SHP77 treated with DMSO at 0.1 percent for 48 hours (cell line): ENCODE measurements at regions not wholly inside any gene's neighbourhood (a gene's known extent, or its start where the extent isn't known, plus 50 kb on each side); places are given as distances from the start of the nearest gene placed in this dataset.
"Not testable (repeated sequence)": the region's sequence is repeated elsewhere in the genome, so short reads cannot be mapped to it uniquely, and the experiment has no call there.

Experiments
- DNase-seq: peaks from one replicate; lab custom pipeline; 2025; lab: John Stamatoyannopoulos, UW

- DNase-seq, result no peak
Measured at GRCh38 chr5:124963236-124963919, 216.9 kb upstream of the ZNF608 start.

GRCh38 chr5:124966741-124967140 lies 220.3 kb upstream of the ZNF608 start:
- not testable (repeated sequence) for DNase-seq

GRCh38 chr5:124970381-124970780 lies 223.9 kb upstream of the ZNF608 start:
- not testable (repeated sequence) for DNase-seq

GRCh38 chr5:124972703-124973102 lies 226.3 kb upstream of the ZNF608 start:
- DNase-seq, result no peak

GRCh38 chr5:124973661-124974060 lies 227.2 kb upstream of the ZNF608 start:
- no peak for DNase-seq

- DNase-seq, result no peak
Measured at GRCh38 chr5:124976086-124976485, 229.6 kb upstream of the ZNF608 start.

GRCh38 chr5:124979251-124979650 lies 232.8 kb upstream of the ZNF608 start:
- DNase-seq, result no peak

- no peak for DNase-seq
Measured at GRCh38 chr5:124980163-124980941, 233.9 kb upstream of the ZNF608 start.

GRCh38 chr5:124981901-124982300 lies 235.5 kb upstream of the ZNF608 start:
- no peak for DNase-seq

- DNase-seq, result no peak
Measured at GRCh38 chr5:124986170-124986569, 239.7 kb upstream of the ZNF608 start.

- DNase-seq, result no peak
Measured at GRCh38 chr5:124986667-124987066, 240.2 kb upstream of the ZNF608 start.

- DNase-seq, result not testable (repeated sequence)
Measured at GRCh38 chr5:124987786-124988185, 241.3 kb upstream of the ZNF608 start.

GRCh38 chr5:124990723-124991122 lies 244.3 kb upstream of the ZNF608 start:
- DNase-seq, result no peak

- DNase-seq, result no peak
Measured at GRCh38 chr5:124995421-124995820, 249.0 kb upstream of the ZNF608 start.

- no peak for DNase-seq
Measured at GRCh38 chr5:124996023-124996763, 249.8 kb upstream of the ZNF608 start.

GRCh38 chr5:124996764-124997077 lies 250.3 kb upstream of the ZNF608 start:
- DNase-seq, result no peak

GRCh38 chr5:124997186-124997893 lies 250.9 kb upstream of the ZNF608 start:
- DNase-seq, result no peak

GRCh38 chr5:124998520-124998919 lies 252.1 kb upstream of the ZNF608 start:
- no peak for DNase-seq

GRCh38 chr5:125002727-125003598 lies 256.5 kb upstream of the ZNF608 start:
- DNase-seq, result no peak

- DNase-seq, result no peak
Measured at GRCh38 chr5:125004009-125004408, 257.6 kb upstream of the ZNF608 start.

GRCh38 chr5:125005266-125005665 lies 258.8 kb upstream of the ZNF608 start:
- no peak for DNase-seq
